Adrenal gland (tissue), 9 donors: ENCODE measurements at regions not wholly inside any gene's neighbourhood (a gene's known extent, or its start where the extent isn't known, plus 50 kb on each side); places are given as distances from the start of the nearest gene placed in this dataset.

Source experiments
- DNase-seq, 7 donors: peaks; one replicate each; pipeline ENCODE4 v3.0.0-alpha.2; 2019 to 2020
- H3K27ac ChIP-seq, 5 donors: fragments of 200-600 bp; sonication (generic) in 4 of 5; 1 replicate in 3 of 5; 2 replicates in 2 of 5; pipeline versions ENCODE4 v1.5.1 to v1.8.0; 2016 to 2020; ENCODE audit warnings: mild to moderate bottlenecking in 1 of 5
- H3K27me3 ChIP-seq: fragments of 200-600 bp; 2 replicates; pipeline ENCODE4 v1.8.0; 2021
- H3K36me3 ChIP-seq, 2 donors: fragments of 200-600 bp; replicated peaks in 1 of 2; 1 replicate in 1 of 2; 2 replicates in 1 of 2; pipeline versions ENCODE4 v1.5.1 to v1.8.0; 2018 to 2022
- H3K4me1 ChIP-seq, 2 donors: fragments of 200-600 bp; replicated peaks in 1 of 2; 1 replicate in 1 of 2; 2 replicates in 1 of 2; pipeline versions ENCODE4 v1.5.1 to v1.8.0; 2018 to 2021
- H3K4me3 ChIP-seq, 4 donors: fragments of 200-600 bp; sonication (generic) in 3 of 4; one replicate each; pipeline ENCODE4 v1.5.1; 2016 to 2018
- H3K9me3 ChIP-seq, 3 donors: fragments of 200-600 bp; sonication (generic) in 1 of 3; replicated peaks in 1 of 3; 1 replicate in 2 of 3; 2 replicates in 1 of 3; pipeline versions ENCODE4 v1.5.1 to v1.8.0; 2016 to 2021
- POLR2A ChIP-seq, 2 donors: fragments of 450-650 bp; IDR thresholded peaks; one replicate each; pipeline ENCODE4 v1.6.1; 2017; ENCODE audit warnings: antibody characterized with exemption in 2 of 2, mild to moderate bottlenecking in 2 of 2, moderate library complexity in 1 of 2
- WGBS, 4 donors: extraction: QIAGEN DNeasy Blood & Tissue Kit in 2 of 4; methylation state at CpG; one replicate each; pipeline versions ENCODE4 v1.1.5 to v1.1.7; 2013 to 2017; 5-methylcytosine and 5-hydroxymethylcytosine counted together
- intact Hi-C, 2 donors: fragments of 100-400 bp; cut with DNase I; formaldehyde crosslinking; loops; one replicate each; pipeline versions ENCODE4 v1.14.1 to v1.15.0; 2022 to 2023
- TF ChIP-seq, protein P1 (sequence below), 6 experiments: fragments of 450-650 bp in 4 of 6; fragments of 200-600 bp in 2 of 6; sonication (generic) in 1 of 6; IDR thresholded peaks; 1 replicate in 5 of 6; 2 replicates in 1 of 6; pipeline versions ENCODE4 v1.5.1 to v1.8.0; 2016 to 2021; ENCODE audit warnings: antibody characterized with exemption in 6 of 6, mild to moderate bottlenecking in 2 of 6, moderate library complexity in 1 of 6
- donor health status: healthy with polysubstance abuse.
- donor health status: Bipolar disorder and iron deficiency.
- donor health status: DM: yes; HTN: yes; CAD: no.
- donor health status: DM: no; HTN: no; CAD: no.
- donor health status: DM: no; HTN: no; CAD: no.

DNA sequence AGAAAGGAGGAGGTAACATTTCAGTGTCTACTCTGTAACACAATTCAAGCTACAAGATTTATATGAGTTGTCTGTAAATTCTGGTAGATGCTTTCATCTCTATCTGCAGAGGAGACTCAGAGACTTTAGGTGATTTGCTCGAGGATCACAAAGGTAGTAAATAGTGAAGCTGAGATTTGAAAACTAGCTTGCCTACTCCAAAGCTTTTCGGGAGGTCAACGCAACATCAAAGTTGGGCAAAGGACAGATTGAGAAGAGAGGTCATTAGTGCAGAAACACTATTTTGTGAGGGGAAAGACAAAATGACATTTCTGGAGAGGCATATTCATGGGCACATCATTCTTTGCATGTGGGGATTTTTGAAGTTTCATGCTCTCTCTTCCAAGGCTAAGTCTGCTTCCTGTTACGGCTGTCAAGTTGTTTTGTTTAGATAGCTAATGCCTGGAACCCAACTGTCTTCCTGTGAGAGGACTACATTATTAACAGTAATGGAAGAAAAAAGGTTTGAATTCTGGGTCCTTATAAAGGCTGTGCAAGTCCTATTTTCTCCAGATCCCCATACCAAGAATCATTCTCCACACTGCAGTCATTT is 413.5 kb upstream of the ZNF462 start:
- no peaks in the 10 kb centered on the region for H3K27me3 ChIP-seq
- no peak overlapping the region for H3K27ac ChIP-seq
- WGBS, 4 donors, result 57 to 74% (median 67%) methylated on average over 4 of the region's 4 CpGs
- intact Hi-C loops, result no loop called here
- no peaks in the 10 kb centered on the region for H3K36me3 ChIP-seq
- H3K4me3 ChIP-seq, result no peak overlapping the region
- H3K9me3 ChIP-seq, result no peaks in the 10 kb centered on the region
- no peak for DNase-seq
- no peaks in the 10 kb centered on the region for H3K4me1 ChIP-seq
- TF ChIP-seq, protein P1, sequence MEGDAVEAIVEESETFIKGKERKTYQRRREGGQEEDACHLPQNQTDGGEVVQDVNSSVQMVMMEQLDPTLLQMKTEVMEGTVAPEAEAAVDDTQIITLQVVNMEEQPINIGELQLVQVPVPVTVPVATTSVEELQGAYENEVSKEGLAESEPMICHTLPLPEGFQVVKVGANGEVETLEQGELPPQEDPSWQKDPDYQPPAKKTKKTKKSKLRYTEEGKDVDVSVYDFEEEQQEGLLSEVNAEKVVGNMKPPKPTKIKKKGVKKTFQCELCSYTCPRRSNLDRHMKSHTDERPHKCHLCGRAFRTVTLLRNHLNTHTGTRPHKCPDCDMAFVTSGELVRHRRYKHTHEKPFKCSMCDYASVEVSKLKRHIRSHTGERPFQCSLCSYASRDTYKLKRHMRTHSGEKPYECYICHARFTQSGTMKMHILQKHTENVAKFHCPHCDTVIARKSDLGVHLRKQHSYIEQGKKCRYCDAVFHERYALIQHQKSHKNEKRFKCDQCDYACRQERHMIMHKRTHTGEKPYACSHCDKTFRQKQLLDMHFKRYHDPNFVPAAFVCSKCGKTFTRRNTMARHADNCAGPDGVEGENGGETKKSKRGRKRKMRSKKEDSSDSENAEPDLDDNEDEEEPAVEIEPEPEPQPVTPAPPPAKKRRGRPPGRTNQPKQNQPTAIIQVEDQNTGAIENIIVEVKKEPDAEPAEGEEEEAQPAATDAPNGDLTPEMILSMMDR (IDR thresholded peaks at IDR 0.05), result no peak
- TF ChIP-seq POLR2A (IDR thresholded peaks at IDR 0.05), result no peak

DNA sequence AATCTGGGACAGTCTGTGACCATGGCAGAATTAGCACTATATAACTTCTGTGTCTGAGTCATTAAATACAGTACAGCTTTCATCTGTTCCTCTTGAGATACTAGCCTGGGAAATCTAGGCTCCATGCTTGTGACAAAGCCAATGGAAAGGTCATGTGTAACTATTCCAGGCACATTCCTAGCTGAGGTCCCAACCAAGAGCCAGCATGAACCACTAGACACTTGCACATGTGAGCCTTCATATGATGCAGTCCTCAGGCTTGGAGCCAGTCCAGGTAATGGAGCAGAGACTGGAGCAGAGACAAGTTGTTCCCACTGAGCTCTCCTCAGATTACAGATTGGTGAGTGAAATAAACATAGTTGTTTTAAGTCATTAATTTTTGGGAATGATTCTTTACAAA is 412.4 kb upstream of the ZNF462 start:
- H3K27ac ChIP-seq, result no peak overlapping the region
- intact Hi-C loops, result no loop called here
- peak in 1 of 7 donors; percentile 5 for DNase-seq

DNA sequence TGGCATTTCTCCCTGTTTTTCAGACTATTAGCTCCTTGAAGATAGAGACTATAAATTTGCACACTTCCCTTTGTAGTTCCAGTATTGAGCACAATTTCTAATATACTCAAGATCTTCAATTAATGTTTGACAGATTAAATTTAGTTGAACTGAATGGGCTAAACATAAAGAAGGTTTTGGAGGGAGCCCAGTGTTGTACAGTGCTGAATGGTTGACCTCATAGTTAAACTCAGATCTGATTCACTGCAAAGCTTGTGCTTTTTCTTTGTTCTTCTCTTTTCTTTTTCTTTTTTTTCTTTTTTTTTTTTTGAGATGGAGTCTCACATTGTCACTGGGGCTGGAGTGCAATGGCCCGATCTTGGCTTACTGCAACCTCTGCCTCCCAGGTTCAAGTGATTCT is 411.7 kb upstream of the ZNF462 start:
- 83 to 100% (median 94%) methylated on average over 1 of the region's 1 CpG for WGBS, 4 donors
- no peak overlapping the region for H3K27ac ChIP-seq

More for the DNA sequence above, 412.4 kb upstream of the ZNF462 start:
- H3K9me3 ChIP-seq, result no peaks in the 10 kb centered on the region
- H3K4me3 ChIP-seq, result no peak overlapping the region
- no peaks in the 10 kb centered on the region for H3K4me1 ChIP-seq
- no peaks in the 10 kb centered on the region for H3K36me3 ChIP-seq
- no peak for TF ChIP-seq POLR2A (IDR thresholded peaks at IDR 0.05)
- TF ChIP-seq, protein P1 (IDR thresholded peaks at IDR 0.05), result no peak
- H3K27me3 ChIP-seq, result no peaks in the 10 kb centered on the region

DNA sequence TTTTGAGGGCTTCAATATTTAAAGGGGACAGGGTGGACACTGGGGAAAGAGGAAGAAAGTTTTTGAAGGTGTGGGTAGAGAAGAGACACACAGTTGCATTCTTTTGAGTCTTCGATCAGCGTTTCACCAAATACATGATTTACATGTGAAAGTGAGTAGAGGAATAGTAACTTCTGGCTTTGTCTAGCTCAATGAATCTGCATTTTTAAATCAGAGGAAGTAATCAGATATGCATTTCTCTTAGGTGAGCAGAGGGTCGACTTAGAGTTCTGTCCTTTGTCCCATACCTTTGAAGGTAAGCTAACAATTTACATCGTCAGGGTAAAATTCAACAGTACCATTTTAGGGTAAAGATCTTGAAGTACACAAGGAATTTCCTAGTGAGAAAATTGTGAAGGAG is 406.4 kb upstream of the ZNF462 start:
- no peaks in the 10 kb centered on the region for H3K9me3 ChIP-seq
- 71 to 83% (median 77%) methylated on average over 4 of the region's 4 CpGs for WGBS, 4 donors
- no peak for DNase-seq
- no peaks in the 10 kb centered on the region for H3K36me3 ChIP-seq
- no peak overlapping the region for H3K4me3 ChIP-seq
- no peaks in the 10 kb centered on the region for H3K27me3 ChIP-seq
- no peak overlapping the region for H3K27ac ChIP-seq
- TF ChIP-seq POLR2A (IDR thresholded peaks at IDR 0.05), result no peak
- TF ChIP-seq, protein P1 (IDR thresholded peaks at IDR 0.05), result no peak
- H3K4me1 ChIP-seq, result no peaks in the 10 kb centered on the region
- intact Hi-C loops, result no loop called here

More for the DNA sequence above, 411.7 kb upstream of the ZNF462 start:
- H3K36me3 ChIP-seq, result no peaks in the 10 kb centered on the region
- H3K9me3 ChIP-seq, result no peaks in the 10 kb centered on the region
- TF ChIP-seq POLR2A (IDR thresholded peaks at IDR 0.05), result no peak
- TF ChIP-seq, protein P1 (IDR thresholded peaks at IDR 0.05), result no peak
- no peak for DNase-seq
- H3K4me1 ChIP-seq, result no peaks in the 10 kb centered on the region
- intact Hi-C loops, result no loop called here
- no peaks in the 10 kb centered on the region for H3K27me3 ChIP-seq
- H3K4me3 ChIP-seq, result no peak overlapping the region
